HEK293T (cell line): ENCODE measurements at regions not wholly inside any gene's neighbourhood (a gene's known extent, or its start where the extent isn't known, plus 50 kb on each side); places are given as distances from the start of the nearest gene placed in this dataset.

Experiments used
- CTCF ChIA-PET: fragments of 350-600 bp; formaldehyde crosslinking; extraction: SDS; loops from one replicate; lab custom pipeline; 2021; ENCODE audit warnings: antibody characterized with exemption, inconsistent platforms; lab: Yijun Ruan, JAX
- POLR2A ChIA-PET: fragments of 350-600 bp; formaldehyde crosslinking; extraction: SDS; loops from one replicate; lab custom pipeline; 2020; ENCODE audit warnings: antibody characterized with exemption, inconsistent platforms; lab: Yijun Ruan, JAX
- DNase-seq: peaks from one replicate; pipeline ENCODE4 v3.0.0; 2012; ENCODE audit warnings: mixed read lengths; ENCODE audit errors: extremely low spot score
- ARNT ChIP-seq: fragments of 450-650 bp; IDR thresholded peaks from 2 replicates; pipeline ENCODE4 v1.6.1; 2017; ENCODE audit warnings: mild to moderate bottlenecking
- BHLHE40 ChIP-seq: fragments of 450-650 bp; IDR thresholded peaks from 2 replicates; pipeline ENCODE4 v1.6.1; 2016; ENCODE audit warnings: mild to moderate bottlenecking, moderate library complexity, borderline replicate concordance
- CTBP1 ChIP-seq: fragments of 450-650 bp; IDR thresholded peaks from 2 replicates; pipeline ENCODE4 v1.6.1; 2016; ENCODE audit warnings: borderline replicate concordance
- ELF4 ChIP-seq: fragments of 450-650 bp; IDR thresholded peaks from 2 replicates; pipeline ENCODE4 v1.6.1; 2017; ENCODE audit warnings: antibody characterized with exemption
- FOXA1 ChIP-seq: fragments of 450-650 bp; IDR thresholded peaks from 2 replicates; pipeline ENCODE4 v1.6.1; 2016; ENCODE audit warnings: mild to moderate bottlenecking
- FOXK2 ChIP-seq: fragments of 450-650 bp; IDR thresholded peaks from 2 replicates; pipeline ENCODE4 v1.6.1; 2016; ENCODE audit warnings: mild to moderate bottlenecking
- FOXM1 ChIP-seq: fragments of 450-650 bp; IDR thresholded peaks from 2 replicates; pipeline ENCODE4 v1.6.1; 2017; ENCODE audit warnings: mild to moderate bottlenecking, borderline replicate concordance
- HDGF ChIP-seq: fragments of 450-650 bp; IDR thresholded peaks from 2 replicates; pipeline ENCODE4 v1.6.1; 2017; ENCODE audit warnings: antibody characterized with exemption, borderline replicate concordance
- L3MBTL2 ChIP-seq: fragments of 450-650 bp; conservative IDR thresholded peaks from 2 replicates; pipeline ENCODE4 v1.6.1; 2016; ENCODE audit warnings: mild to moderate bottlenecking
- LEF1 ChIP-seq: fragments of 450-650 bp; IDR thresholded peaks from 2 replicates; pipeline ENCODE4 v1.6.1; 2017; ENCODE audit warnings: mild to moderate bottlenecking, borderline replicate concordance
- NFRKB ChIP-seq: fragments of 450-650 bp; IDR thresholded peaks from 2 replicates; pipeline ENCODE4 v1.6.1; 2016; ENCODE audit warnings: mild to moderate bottlenecking, moderate library complexity
- PKNOX1 ChIP-seq: fragments of 450-650 bp; IDR thresholded peaks from 2 replicates; pipeline ENCODE4 v1.6.1; 2016
- SP1 ChIP-seq: fragments of 450-650 bp; IDR thresholded peaks from 2 replicates; pipeline ENCODE4 v1.6.1; 2017
- SUZ12 ChIP-seq: fragments of 450-650 bp; IDR thresholded peaks from 2 replicates; pipeline ENCODE4 v1.6.1; 2016; ENCODE audit warnings: mild to moderate bottlenecking
- TARDBP ChIP-seq: fragments of 450-650 bp; IDR thresholded peaks from 2 replicates; pipeline ENCODE4 v1.6.1; 2016
- ZNF384 ChIP-seq: fragments of 450-650 bp; IDR thresholded peaks from 2 replicates; pipeline ENCODE4 v1.6.1; 2016

GRCh38 chr2:234590076-234590475 lies 93.2 kb upstream of the ARL4C start:
- TF ChIP-seq FOXM1 (no peak), PKNOX1 (no peak), SP1 (no peak), BHLHE40 (no peak)
- ChIA-PET POLR2A (no interaction called here), CTCF (no interaction called here)
- no peak for DNase-seq

GRCh38 chr2:234588054-234588430 lies 91.2 kb upstream of the ARL4C start:
- no peak for DNase-seq
- TF ChIP-seq ZNF384 (no peak), L3MBTL2 (no peak), HDGF (no peak), LEF1 (no peak), ELF4 (no peak), NFRKB (no peak)
- POLR2A ChIA-PET = no interaction called here
- CTCF ChIA-PET = no interaction called here

- TF ChIP-seq NFRKB (no peak), FOXM1 (no peak), ARNT (no peak), ELF4 (no peak), LEF1 (no peak), CTBP1 (no peak), PKNOX1 (no peak), SP1 (no peak), HDGF (no peak), SUZ12 (no peak), TARDBP (no peak), FOXA1 (no peak), L3MBTL2 (no peak)
- POLR2A ChIA-PET = no interaction called here
- CTCF ChIA-PET = no interaction called here
- no peak for DNase-seq
Measured at GRCh38 chr2:234587341-234588053, 90.6 kb upstream of the ARL4C start.

GRCh38 chr2:234583331-234583730 lies 86.5 kb upstream of the ARL4C start:
- ChIA-PET POLR2A (no interaction called here), CTCF (no interaction called here)
- DNase-seq = no peak
- TF ChIP-seq SUZ12 (no peak), L3MBTL2 (no peak), FOXA1 (no peak), FOXK2 (no peak), HDGF (no peak), ZNF384 (no peak), PKNOX1 (no peak), ARNT (no peak)

GRCh38 chr2:234580686-234581085 lies 83.8 kb upstream of the ARL4C start:
- no peak for DNase-seq
- ChIA-PET CTCF (no interaction called here), POLR2A (no interaction called here)
- no peak for TF ChIP-seq SUZ12
- no peak for TF ChIP-seq PKNOX1
- TF ChIP-seq BHLHE40 = no peak
- TF ChIP-seq FOXM1 = no peak
- no peak for TF ChIP-seq HDGF
- no peak for TF ChIP-seq ARNT
- TF ChIP-seq SP1 = no peak
- no peak for TF ChIP-seq NFRKB
- no peak for TF ChIP-seq LEF1
- no peak for TF ChIP-seq FOXK2

- ChIA-PET POLR2A (no interaction called here), CTCF (no interaction called here)
- DNase-seq = no peak
- no peak for TF ChIP-seq PKNOX1
- TF ChIP-seq FOXK2 = no peak
- no peak for TF ChIP-seq SUZ12
Measured at GRCh38 chr2:234579231-234579962, 82.5 kb upstream of the ARL4C start.
